Smooth muscle cell of the brain vasculature (primary cell): ENCODE measurements at regions not wholly inside any gene's neighbourhood (a gene's known extent, or its start where the extent isn't known, plus 50 kb on each side); places are given as distances from the start of the nearest gene placed in this dataset.
A peak's percentile ranks its signal among the peaks of the same experiment; 100 is the strongest.

Experiments used
- DNase-seq: peaks from one replicate; pipeline ENCODE4 v3.0.0-alpha.2; 2012; ENCODE audit warnings: low read depth, low spot score

GRCh38 chr2:133718688-133719201, 150.5 kb upstream of the NCKAP5 start:
- peak; percentile 32 for DNase-seq

GRCh38 chr2:133720429-133720828, 152.2 kb upstream of the NCKAP5 start:
- no peak for DNase-seq

GRCh38 chr2:133721118-133721517, 152.9 kb upstream of the NCKAP5 start:
- DNase-seq, result no peak

GRCh38 chr2:133723133-133723532, 154.9 kb upstream of the NCKAP5 start:
- no peak for DNase-seq

- no peak for DNase-seq
These were observed 158.7 kb upstream of the NCKAP5 start for GRCh38 chr2:133726973-133727372.

- DNase-seq, result no peak
These were observed 163.8 kb upstream of the NCKAP5 start for GRCh38 chr2:133732059-133732458.

GRCh38 chr2:133732982-133733900, 165.0 kb upstream of the NCKAP5 start:
- no peak for DNase-seq

- DNase-seq, result no peak
These were observed 165.6 kb upstream of the NCKAP5 start for GRCh38 chr2:133733901-133734255.

GRCh38 chr2:133734716-133735495, 166.6 kb upstream of the NCKAP5 start:
- no peak for DNase-seq

GRCh38 chr2:133736674-133737073, 168.4 kb upstream of the NCKAP5 start:
- no peak for DNase-seq

GRCh38 chr2:133737242-133737993, 169.2 kb upstream of the NCKAP5 start:
- no peak for DNase-seq

GRCh38 chr2:133739039-133739438, 170.8 kb upstream of the NCKAP5 start:
- no peak for DNase-seq

- no peak for DNase-seq
These were observed 172.2 kb upstream of the NCKAP5 start for GRCh38 chr2:133740500-133740899.

- no peak for DNase-seq
These were observed 179.9 kb upstream of the NCKAP5 start for GRCh38 chr2:133748007-133748700.

GRCh38 chr2:133753665-133754064, 185.4 kb upstream of the NCKAP5 start:
- no peak for DNase-seq

GRCh38 chr2:133755480-133756300, 187.4 kb upstream of the NCKAP5 start:
- peak; percentile 77 for DNase-seq

- no peak for DNase-seq
These were observed 188.6 kb upstream of the NCKAP5 start for GRCh38 chr2:133756833-133757232.

GRCh38 chr2:133760376-133760775, 192.1 kb upstream of the NCKAP5 start:
- DNase-seq, result no peak

GRCh38 chr2:133765658-133766057, 197.4 kb upstream of the NCKAP5 start:
- DNase-seq, result peak; percentile 53

- DNase-seq, result no peak
These were observed 198.0 kb upstream of the NCKAP5 start for GRCh38 chr2:133766164-133766832.
